Activated T-cell treated with anti-CD3 and anti-CD28 coated beads for 24 hours (primary cell): ENCODE measurements at regions not wholly inside any gene's neighbourhood (a gene's known extent, or its start where the extent isn't known, plus 50 kb on each side); places are given as distances from the start of the nearest gene placed in this dataset.

Experiments used
- DNase-seq: peaks from one replicate; pipeline ENCODE4 v3.0.0-alpha.2; 2020; ENCODE audit warnings: low read depth

- DNase-seq, result no peak
Observed at GRCh38 chr10:46227936-46228562, 58.7 kb upstream of the ANTXRL start.

GRCh38 chr10:46228563-46229071 lies 58.2 kb upstream of the ANTXRL start:
- DNase-seq, result peak; percentile 60

GRCh38 chr10:46229144-46229563 lies 57.6 kb upstream of the ANTXRL start:
- DNase-seq, result no peak

- DNase-seq, result no peak
Observed at GRCh38 chr10:46230615-46231014, 56.2 kb upstream of the ANTXRL start.

GRCh38 chr10:46231087-46231486 lies 55.7 kb upstream of the ANTXRL start:
- DNase-seq, result no peak

GRCh38 chr10:46232084-46232483 lies 54.7 kb upstream of the ANTXRL start:
- no peak for DNase-seq

- no peak for DNase-seq
Observed at GRCh38 chr10:46232666-46233065, 54.1 kb upstream of the ANTXRL start.

GRCh38 chr10:46233181-46233580 lies 53.6 kb upstream of the ANTXRL start:
- no peak for DNase-seq

GRCh38 chr10:46234026-46234425 lies 52.8 kb upstream of the ANTXRL start:
- DNase-seq, result no peak

GRCh38 chr10:46234431-46235060 lies 52.3 kb upstream of the ANTXRL start:
- DNase-seq, result no peak

GRCh38 chr10:46235705-46236545 lies 50.9 kb upstream of the ANTXRL start:
- DNase-seq, result no peak

GRCh38 chr10:46236546-46236887 lies 50.3 kb upstream of the ANTXRL start:
- DNase-seq, result no peak

- no peak for DNase-seq
Observed at GRCh38 chr10:46236941-46237681, 49.7 kb upstream of the ANTXRL start.
